Colonic mucosa (tissue), 4 donors: ENCODE measurements at regions not wholly inside any gene's neighbourhood (a gene's known extent, or its start where the extent isn't known, plus 50 kb on each side); places are given as distances from the start of the nearest gene placed in this dataset.

Experiments
- DNase-seq: peaks from one replicate; pipeline ENCODE4 v3.0.0-alpha.2; 2020
- H3K27ac ChIP-seq: fragments of 200-600 bp; one replicate; pipeline ENCODE4 v1.8.0; 2021
- H3K27me3 ChIP-seq: fragments of 200-600 bp; one replicate; pipeline ENCODE4 v1.8.0; 2021
- H3K36me3 ChIP-seq: fragments of 200-600 bp; one replicate; pipeline ENCODE4 v1.8.0; 2021
- H3K4me1 ChIP-seq: fragments of 200-600 bp; one replicate; pipeline ENCODE4 v1.8.0; 2021; ENCODE audit warnings: mild to moderate bottlenecking
- H3K4me3 ChIP-seq: fragments of 200-600 bp; one replicate; pipeline ENCODE4 v1.8.0; 2021
- H3K9ac ChIP-seq, 2 donors: one replicate each; pipeline ENCODE4 v1.7.0; 2013; ENCODE audit warnings: control low read depth in 2 of 2, low read depth in 2 of 2, low read length in 2 of 2
- H3K9me3 ChIP-seq: fragments of 200-600 bp; one replicate; pipeline ENCODE4 v1.8.0; 2021
- CTCF ChIP-seq: fragments of 200-600 bp; IDR thresholded peaks from one replicate; pipeline ENCODE4 v1.8.0; 2022; ENCODE audit warnings: antibody characterized with exemption, mild to moderate bottlenecking
- intact Hi-C: fragments of 100-400 bp; cut with DNase I; formaldehyde crosslinking; loops from one replicate; pipeline ENCODE4 v1.14.1; 2022
- donor health status: healthy.
- donor health status: DM: no; HTN: no; CAD: no.
- donor health status: DM: no; HTN: no; CAD: no.

GRCh38 chr16:9469512-9469911 lies 378.1 kb downstream of the HAPSTR1 start:
- Histone ChIP-seq H3K27ac (no peak overlapping the region), H3K9ac (no peak overlapping the region), H3K4me1 (no peaks in the 10 kb centered on the region), H3K4me3 (no peak overlapping the region), H3K9me3 (no peaks in the 10 kb centered on the region), H3K36me3 (no peaks in the 10 kb centered on the region), H3K27me3 (no peaks in the 10 kb centered on the region)
- no peak for TF ChIP-seq CTCF
- DNase-seq: no peak
- intact Hi-C loops: no loop called here

DNA sequence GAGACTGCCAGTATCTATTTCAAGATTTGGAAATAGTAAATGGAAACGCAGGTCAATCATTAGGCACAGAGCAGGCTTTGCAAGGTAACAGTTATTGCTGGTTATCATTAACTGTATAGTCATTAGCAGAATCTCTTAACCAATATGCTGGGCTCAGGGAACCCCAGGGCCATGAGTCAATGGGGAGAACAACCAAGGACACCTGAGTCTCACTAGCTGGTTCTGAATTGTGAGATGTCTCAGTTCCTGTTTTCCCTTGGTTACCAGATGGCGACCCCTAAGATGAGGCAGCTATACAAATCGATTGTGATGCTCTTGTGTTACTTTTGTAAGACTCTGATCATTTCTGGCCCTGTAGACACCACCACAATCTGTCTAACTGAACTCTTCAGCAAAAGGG lies 385.3 kb downstream of the HAPSTR1 start:
- DNase-seq: no peak
- Histone ChIP-seq H3K9ac (no peak overlapping the region), H3K27ac (no peak overlapping the region), H3K27me3 (no peaks in the 10 kb centered on the region), H3K9me3 (no peaks in the 10 kb centered on the region), H3K4me1 (no peaks in the 10 kb centered on the region), H3K4me3 (no peak overlapping the region), H3K36me3 (no peaks in the 10 kb centered on the region)
- TF ChIP-seq CTCF: no peak
- intact Hi-C loops: no loop called here

DNA sequence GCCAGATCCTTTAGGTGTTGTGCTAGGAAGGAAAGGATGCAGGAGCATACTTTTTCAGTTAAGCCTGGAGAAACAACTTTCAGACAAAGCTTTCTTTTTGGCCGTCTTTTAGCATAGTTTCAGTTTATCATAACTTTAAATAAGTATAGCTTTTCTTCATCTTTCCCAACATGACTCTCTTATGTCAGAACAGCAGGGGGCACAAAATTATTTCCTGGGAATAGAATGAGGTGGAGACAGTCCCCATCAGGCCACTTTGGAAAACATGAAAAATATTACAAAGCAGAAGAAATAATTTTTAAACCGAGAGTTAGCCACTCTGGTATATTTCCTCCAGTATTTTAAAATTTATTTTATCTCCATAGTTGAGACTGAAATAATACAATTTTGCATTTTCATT lies 387.6 kb downstream of the HAPSTR1 start:
- Histone ChIP-seq H3K27ac (no peak overlapping the region), H3K27me3 (no peaks in the 10 kb centered on the region), H3K9ac (no peak overlapping the region), H3K36me3 (no peaks in the 10 kb centered on the region), H3K4me3 (no peak overlapping the region), H3K9me3 (no peaks in the 10 kb centered on the region), H3K4me1 (no peaks in the 10 kb centered on the region)
- no peak for DNase-seq
- intact Hi-C loops: no loop called here
- no peak for TF ChIP-seq CTCF

DNA sequence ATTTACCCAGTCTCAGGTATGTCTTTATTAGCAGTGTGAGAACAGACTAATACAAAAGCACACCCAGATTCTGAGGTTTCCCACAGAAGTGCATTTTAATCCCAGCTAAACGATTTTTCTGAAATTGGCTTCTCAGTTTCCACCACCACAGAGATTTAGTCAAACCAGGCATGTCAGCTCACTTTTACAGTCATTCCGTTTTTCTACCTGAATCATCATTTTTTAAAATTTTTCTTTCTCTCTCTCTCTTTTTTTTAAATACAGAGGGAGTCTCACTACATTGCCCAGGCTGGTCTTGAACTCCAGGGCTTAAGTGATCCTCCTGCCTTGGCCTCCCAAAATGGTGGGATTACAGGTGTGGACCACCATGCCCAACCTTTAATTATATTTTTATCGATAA lies 389.1 kb downstream of the HAPSTR1 start:
- no peaks in the 10 kb centered on the region for H3K9me3 ChIP-seq
- no peaks in the 10 kb centered on the region for H3K36me3 ChIP-seq
- intact Hi-C loops: no loop called here
- no peaks in the 10 kb centered on the region for H3K4me1 ChIP-seq
- no peak overlapping the region for H3K4me3 ChIP-seq
- no peak overlapping the region for H3K27ac ChIP-seq
- DNase-seq: no peak
- H3K27me3 ChIP-seq: no peaks in the 10 kb centered on the region
- no peak for TF ChIP-seq CTCF
- H3K9ac ChIP-seq: no peak overlapping the region

DNA sequence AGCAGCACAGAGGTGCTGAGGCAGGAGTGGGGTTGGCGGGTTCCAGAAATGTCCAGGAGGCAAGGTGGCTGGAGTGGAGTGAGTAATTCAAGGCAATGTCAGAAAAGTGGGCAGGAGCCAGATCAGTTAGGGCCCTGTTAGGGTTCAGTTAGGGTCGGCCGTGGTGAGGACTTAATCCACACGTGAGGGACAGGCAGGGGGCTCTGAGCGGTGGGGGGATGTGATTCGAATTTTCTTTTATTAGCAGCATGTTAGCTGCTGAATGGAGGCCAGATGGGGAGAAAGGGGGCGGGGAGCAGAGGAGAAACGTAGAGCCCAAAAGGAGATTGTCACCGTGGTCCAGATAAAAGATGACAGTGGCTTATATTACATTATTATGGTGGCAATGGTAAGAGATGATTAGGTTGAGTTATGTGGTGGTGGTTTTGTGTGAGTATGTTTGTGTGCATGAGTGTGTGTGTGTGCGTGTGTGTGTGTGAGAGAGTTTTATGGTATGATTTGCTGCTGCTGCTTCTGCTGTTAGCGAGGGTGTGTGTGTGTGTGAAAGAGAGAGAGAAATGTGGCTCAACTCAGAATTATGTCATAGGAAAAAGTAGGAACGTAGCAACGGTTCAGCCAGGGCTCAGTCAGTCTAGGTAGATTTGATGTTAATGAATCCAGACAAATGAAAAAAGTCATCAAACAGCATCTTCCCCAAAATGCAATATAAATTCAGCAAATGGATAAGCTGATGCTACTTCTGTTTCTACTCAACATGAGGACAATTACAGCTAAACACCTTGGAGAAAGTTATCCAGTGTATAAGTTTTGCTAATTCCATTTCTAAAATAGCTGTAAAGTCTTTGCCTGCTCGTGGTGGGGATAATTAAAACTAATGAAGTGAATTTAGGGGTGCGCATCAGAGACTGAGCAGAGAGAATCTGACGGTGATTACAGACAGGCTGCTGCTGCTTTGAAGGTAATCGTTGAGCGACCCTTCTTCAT lies 390.6 kb downstream of the HAPSTR1 start:
- Histone ChIP-seq H3K4me3 (no peak overlapping the region), H3K27ac (no peak overlapping the region), H3K9ac (no peak overlapping the region), H3K9me3 (no peaks in the 10 kb centered on the region), H3K4me1 (no peaks in the 10 kb centered on the region), H3K27me3 (no peaks in the 10 kb centered on the region), H3K36me3 (no peaks in the 10 kb centered on the region)
- no peak for DNase-seq
- no peak for TF ChIP-seq CTCF
- intact Hi-C loops: no loop called here
